ENCODE measurements at regions not wholly inside any gene's neighbourhood (a gene's known extent, or its start where the extent isn't known, plus 50 kb on each side); places are given as distances from the start of the nearest gene placed in this dataset.

DNA sequence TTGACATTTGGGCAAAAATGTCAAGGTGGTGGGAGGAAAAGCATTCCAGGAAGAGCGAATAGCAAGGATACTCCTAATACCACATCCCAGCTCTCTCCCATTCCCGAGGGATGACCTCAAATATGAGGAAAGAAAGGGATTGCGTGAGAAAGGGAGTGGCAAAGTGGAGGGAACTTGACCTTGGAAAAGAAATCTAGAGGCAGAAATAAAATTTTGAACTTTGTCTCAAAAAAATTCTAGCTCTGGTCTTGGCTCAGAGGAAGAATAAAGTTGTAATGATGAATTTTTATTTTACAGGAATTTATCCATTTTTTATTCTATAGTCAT, 127.8 kb downstream of the TBX19 start:
- TF ChIP-seq CTCF (IDR thresholded peaks at IDR 0.05) (no peak), POLR2A (IDR thresholded peaks at IDR 0.05) (no peak)

All from right lobe of liver (tissue), 4 donors.